ENCODE measurements at regions not wholly inside any gene's neighbourhood (a gene's known extent, or its start where the extent isn't known, plus 50 kb on each side); places are given as distances from the start of the nearest gene placed in this dataset.

GRCh38 chr15:96108405-96108804 lies 222.1 kb upstream of the NR2F2 start:
- Histone ChIP-seq H3K4me3 (no peak overlapping the region), H3K9me3 (no peaks in the 10 kb centered on the region), H3K36me3 (no peaks in the 10 kb centered on the region), H3K4me1 (no peaks in the 10 kb centered on the region), H3K27me3 (no peaks in the 10 kb centered on the region), H3K27ac (no peak overlapping the region)
- intact Hi-C loops (cut with DNase I), result no loop called here
- DNase-seq, result no peak
- TF ChIP-seq POLR2A (IDR thresholded peaks at IDR 0.05) (no peak), EP300 (IDR thresholded peaks at IDR 0.05) (no peak), POLR2AphosphoS5 (IDR thresholded peaks at IDR 0.05) (no peak)
- TF ChIP-seq, protein P1, sequence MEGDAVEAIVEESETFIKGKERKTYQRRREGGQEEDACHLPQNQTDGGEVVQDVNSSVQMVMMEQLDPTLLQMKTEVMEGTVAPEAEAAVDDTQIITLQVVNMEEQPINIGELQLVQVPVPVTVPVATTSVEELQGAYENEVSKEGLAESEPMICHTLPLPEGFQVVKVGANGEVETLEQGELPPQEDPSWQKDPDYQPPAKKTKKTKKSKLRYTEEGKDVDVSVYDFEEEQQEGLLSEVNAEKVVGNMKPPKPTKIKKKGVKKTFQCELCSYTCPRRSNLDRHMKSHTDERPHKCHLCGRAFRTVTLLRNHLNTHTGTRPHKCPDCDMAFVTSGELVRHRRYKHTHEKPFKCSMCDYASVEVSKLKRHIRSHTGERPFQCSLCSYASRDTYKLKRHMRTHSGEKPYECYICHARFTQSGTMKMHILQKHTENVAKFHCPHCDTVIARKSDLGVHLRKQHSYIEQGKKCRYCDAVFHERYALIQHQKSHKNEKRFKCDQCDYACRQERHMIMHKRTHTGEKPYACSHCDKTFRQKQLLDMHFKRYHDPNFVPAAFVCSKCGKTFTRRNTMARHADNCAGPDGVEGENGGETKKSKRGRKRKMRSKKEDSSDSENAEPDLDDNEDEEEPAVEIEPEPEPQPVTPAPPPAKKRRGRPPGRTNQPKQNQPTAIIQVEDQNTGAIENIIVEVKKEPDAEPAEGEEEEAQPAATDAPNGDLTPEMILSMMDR (IDR thresholded peaks at IDR 0.05), result no peak
- WGBS, 2 donors, result 85 to 92% methylated on average over 5 of the region's 5 CpGs

DNA sequence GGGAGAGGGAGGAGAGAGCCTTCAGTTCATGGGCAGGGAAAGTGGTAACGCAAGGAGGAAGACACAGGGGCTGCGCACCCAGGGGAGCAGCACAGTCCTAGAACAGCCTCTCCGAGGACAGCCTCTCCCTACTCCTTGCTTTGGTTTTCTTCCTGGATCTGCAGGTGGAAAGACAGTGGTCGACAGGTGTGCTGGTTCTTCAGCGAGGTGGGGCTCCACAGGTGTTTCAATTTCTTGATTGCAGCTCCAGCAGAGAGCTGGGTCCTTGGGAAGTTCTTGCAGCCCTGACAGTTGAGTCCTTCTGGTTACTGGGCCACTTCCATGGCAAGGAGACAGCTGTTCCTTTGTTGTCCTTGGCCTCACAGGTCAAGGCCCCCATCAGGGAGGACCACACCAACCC lies 220.7 kb upstream of the NR2F2 start:
- no peaks in the 10 kb centered on the region for H3K27me3 ChIP-seq
- no peak overlapping the region for H3K27ac ChIP-seq
- TF ChIP-seq EP300 (IDR thresholded peaks at IDR 0.05) (no peak), POLR2AphosphoS5 (IDR thresholded peaks at IDR 0.05) (no peak), POLR2A (IDR thresholded peaks at IDR 0.05) (no peak)
- TF ChIP-seq, protein P1 (IDR thresholded peaks at IDR 0.05), result no peak
- no peaks in the 10 kb centered on the region for H3K36me3 ChIP-seq
- intact Hi-C loops (cut with DNase I), result no loop called here
- no peak overlapping the region for H3K4me3 ChIP-seq
- H3K4me1 ChIP-seq, result peaks cover 0 to 6% (median 0%) of the 10 kb centered on the region in 4 donors
- DNase-seq, result no peak
- WGBS, 2 donors, result 74 to 91% methylated on average over 5 of the region's 5 CpGs
- no peaks in the 10 kb centered on the region for H3K9me3 ChIP-seq

DNA sequence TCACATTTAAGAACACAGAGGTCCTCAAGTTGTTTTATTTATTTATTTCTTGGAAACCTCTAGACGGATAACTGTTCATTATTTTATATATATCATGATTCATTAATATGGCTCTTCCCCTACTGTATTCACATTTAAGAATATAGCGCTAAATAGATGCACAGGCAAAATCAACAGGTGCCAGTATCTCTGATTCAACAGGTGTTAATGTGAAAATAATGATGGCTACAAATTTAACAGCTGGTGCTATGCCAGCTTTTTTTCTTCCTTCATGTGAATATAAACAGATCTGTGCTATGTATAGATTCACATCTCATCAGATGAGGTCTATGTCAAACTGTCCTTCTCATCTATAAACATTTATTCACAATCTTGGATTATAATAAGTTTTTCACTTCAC lies 218.5 kb upstream of the NR2F2 start:
- H3K4me1 ChIP-seq, result peaks cover 0 to 6% (median 0%) of the 10 kb centered on the region in 4 donors
- H3K4me3 ChIP-seq, result no peak overlapping the region
- H3K9me3 ChIP-seq, result no peaks in the 10 kb centered on the region
- no peak overlapping the region for H3K27ac ChIP-seq
- DNase-seq, result no peak
- H3K27me3 ChIP-seq, result no peaks in the 10 kb centered on the region
- no peak for TF ChIP-seq POLR2AphosphoS5 (IDR thresholded peaks at IDR 0.05)
- TF ChIP-seq EP300 (IDR thresholded peaks at IDR 0.05), result no peak
- TF ChIP-seq, protein P1 (IDR thresholded peaks at IDR 0.05), result no peak
- TF ChIP-seq POLR2A (IDR thresholded peaks at IDR 0.05), result no peak
- no peaks in the 10 kb centered on the region for H3K36me3 ChIP-seq
- intact Hi-C loops (cut with DNase I), result no loop called here
- WGBS, 2 donors, result 82 to 91% methylated on average over 2 of the region's 2 CpGs

DNA sequence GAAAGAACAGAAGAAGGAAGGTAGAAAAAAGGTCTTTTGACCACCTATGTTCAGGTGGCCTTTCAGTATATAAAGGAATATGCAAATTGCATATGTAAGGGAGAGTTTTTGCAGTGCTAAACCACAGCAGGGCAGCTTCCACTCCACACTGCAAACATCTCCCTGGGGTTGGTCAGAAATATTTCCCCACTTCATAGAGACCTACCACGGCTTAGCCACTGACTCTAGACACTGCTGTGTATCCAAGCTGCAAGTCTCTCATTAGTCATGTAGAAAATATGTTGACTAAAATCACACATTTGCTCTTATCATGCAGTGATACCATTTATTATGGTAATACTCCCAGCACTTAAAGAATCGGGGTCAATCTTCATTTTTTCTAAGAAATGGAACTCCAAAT lies 214.9 kb upstream of the NR2F2 start:
- DNase-seq, result no peak
- TF ChIP-seq, protein P1 (IDR thresholded peaks at IDR 0.05), result no peak
- TF ChIP-seq POLR2A (IDR thresholded peaks at IDR 0.05) (no peak), EP300 (IDR thresholded peaks at IDR 0.05) (no peak), POLR2AphosphoS5 (IDR thresholded peaks at IDR 0.05) (no peak)
- intact Hi-C loops (cut with DNase I), result no loop called here
- no peak overlapping the region for H3K27ac ChIP-seq
- no peak overlapping the region for H3K4me3 ChIP-seq
- H3K4me1 ChIP-seq, result peaks cover 0 to 6% (median 0%) of the 10 kb centered on the region in 4 donors
- WGBS, 2 donors, result 19 to 61% methylated on average over 2 of the region's 2 CpGs
- H3K27me3 ChIP-seq, result no peaks in the 10 kb centered on the region
- H3K36me3 ChIP-seq, result no peaks in the 10 kb centered on the region
- H3K9me3 ChIP-seq, result no peaks in the 10 kb centered on the region

DNA sequence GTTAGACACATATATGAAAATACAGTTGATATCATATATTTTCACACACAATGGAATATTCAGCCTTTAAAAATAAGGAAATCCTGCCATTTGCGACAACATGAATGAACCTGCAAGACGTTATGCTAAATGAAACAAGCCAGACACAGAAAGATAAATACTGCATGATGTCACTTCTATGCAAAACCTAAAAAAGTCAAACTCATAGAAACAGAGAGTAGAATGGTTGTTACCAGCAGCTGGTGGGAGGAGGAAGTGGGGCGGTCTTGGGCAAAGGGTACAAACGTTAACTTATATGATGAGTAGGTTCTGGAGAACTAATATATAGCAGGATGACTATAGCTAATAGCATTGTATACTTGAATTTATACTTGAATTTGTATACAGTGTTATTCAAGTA lies 213.2 kb upstream of the NR2F2 start:
- H3K4me3 ChIP-seq, result no peak overlapping the region
- no peaks in the 10 kb centered on the region for H3K36me3 ChIP-seq
- 31 to 76% methylated on average over 4 of the region's 4 CpGs for WGBS, 2 donors
- TF ChIP-seq, protein P1 (IDR thresholded peaks at IDR 0.05), result no peak
- TF ChIP-seq POLR2AphosphoS5 (IDR thresholded peaks at IDR 0.05) (no peak), EP300 (IDR thresholded peaks at IDR 0.05) (no peak), POLR2A (IDR thresholded peaks at IDR 0.05) (no peak)
- peaks cover 0 to 6% (median 0%) of the 10 kb centered on the region in 4 donors for H3K4me1 ChIP-seq
- H3K27me3 ChIP-seq, result no peaks in the 10 kb centered on the region
- H3K9me3 ChIP-seq, result no peaks in the 10 kb centered on the region
- H3K27ac ChIP-seq, result no peak overlapping the region
- intact Hi-C loops (cut with DNase I), result no loop called here
- no peak for DNase-seq
